NCI-H2227 treated with DMSO at 0.1 percent for 48 hours (cell line): ENCODE measurements at regions not wholly inside any gene's neighbourhood (a gene's known extent, or its start where the extent isn't known, plus 50 kb on each side); places are given as distances from the start of the nearest gene placed in this dataset.

Experiments
- DNase-seq: peaks from one replicate; lab custom pipeline; 2025; lab: John Stamatoyannopoulos, UW

DNA sequence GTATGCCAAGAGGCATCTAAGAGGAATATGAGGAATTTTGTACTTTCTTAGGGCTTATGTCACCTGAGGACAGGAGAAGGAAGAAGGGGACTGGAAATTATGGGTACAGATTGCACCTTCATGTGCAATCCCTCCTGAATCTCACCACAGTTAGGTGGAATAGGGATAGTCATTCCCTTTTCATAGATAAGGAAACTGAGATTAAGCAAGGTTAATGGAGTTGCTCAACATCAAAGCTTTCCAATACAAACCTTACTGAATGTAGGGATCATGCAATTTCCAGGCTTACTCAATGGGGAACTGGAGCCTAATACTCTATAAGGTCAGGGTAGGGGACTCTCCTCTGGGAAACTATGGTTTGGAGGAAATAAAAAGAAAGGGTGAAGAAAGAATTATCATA, 133.0 kb downstream of the C11orf87 start:
- DNase-seq: no peak

DNA sequence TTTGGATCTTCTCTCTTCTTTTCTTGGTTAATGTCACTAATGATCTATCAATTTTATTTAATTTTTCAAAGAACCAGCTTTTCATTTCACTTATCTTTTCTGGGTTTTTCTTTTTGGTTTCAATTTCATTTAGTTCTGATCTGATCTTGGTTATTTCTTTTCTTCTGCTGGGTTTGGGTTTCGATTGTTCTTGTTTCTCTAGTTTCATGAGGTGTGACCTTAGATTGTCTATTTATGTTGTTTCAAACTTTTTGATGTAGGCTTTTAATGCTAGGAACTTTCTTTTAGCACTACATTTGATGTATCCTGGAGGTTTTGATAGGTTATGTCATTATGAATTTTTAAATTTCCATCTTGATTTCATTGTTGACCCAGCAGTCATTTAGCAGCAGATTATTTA, 142.3 kb downstream of the C11orf87 start:
- DNase-seq: no peak

DNA sequence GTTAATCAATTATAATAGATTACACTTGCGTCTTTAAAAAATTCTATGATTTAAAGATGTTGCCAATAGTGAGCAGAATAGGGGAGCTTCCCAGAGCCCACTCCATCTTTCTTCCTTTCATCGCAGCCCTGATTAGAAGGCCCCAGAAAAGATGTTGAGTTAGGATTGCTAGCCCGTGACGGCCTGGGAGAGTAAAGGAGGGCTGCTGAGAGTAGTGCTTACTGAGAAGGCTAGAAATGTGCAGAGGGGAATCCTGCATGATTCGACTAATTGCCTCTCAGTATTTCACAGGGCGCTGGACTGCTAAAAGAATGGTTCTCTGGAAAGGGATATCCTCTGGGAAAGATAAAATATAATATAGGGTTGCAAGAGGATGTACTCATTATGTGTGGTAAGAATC, 160.5 kb downstream of the C11orf87 start:
- no peak for DNase-seq

DNA sequence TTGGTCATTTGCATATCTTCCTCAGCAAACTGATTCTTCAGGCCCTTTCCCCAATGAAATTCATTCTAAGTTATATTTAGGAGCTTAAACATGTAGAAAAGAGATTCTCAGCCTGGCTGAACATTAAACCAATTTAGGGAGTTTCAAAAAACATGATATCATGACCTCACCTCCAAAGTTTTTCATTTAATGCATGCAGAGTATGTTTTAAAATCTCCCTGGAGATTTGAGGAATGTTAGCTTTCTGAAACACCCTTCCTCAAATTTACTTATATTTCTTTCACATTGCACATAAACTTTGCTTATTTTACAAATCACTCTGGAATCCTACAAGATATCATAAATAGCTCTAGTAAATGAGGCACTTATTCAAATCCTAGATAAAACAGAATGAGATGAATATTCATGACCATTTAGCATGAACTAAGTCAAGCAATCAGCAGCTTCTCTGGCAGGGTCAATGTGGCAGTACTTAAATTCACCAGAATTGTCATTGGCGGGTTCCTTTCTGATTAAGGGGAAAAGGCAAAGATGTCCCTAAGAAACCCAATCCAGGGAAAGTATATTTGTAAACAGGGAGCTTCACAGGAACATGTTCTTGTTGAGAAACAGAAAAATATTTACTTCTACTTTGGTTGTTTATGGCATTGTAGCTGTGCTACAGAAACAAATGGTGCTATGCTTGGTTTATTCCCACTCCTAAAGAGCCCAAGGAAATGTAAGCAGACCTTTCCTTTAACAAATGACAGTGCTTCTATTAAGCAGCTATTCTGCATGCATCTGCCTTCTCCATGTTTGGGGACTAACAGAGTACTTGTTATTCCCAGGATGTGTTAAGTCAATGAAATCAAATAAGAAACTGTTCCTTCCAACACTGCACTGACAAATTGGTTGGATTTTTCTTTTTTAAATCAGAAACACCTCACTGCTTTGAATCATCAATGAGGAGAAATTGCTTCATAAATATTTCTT, 162.3 kb downstream of the C11orf87 start:
- no peak for DNase-seq

DNA sequence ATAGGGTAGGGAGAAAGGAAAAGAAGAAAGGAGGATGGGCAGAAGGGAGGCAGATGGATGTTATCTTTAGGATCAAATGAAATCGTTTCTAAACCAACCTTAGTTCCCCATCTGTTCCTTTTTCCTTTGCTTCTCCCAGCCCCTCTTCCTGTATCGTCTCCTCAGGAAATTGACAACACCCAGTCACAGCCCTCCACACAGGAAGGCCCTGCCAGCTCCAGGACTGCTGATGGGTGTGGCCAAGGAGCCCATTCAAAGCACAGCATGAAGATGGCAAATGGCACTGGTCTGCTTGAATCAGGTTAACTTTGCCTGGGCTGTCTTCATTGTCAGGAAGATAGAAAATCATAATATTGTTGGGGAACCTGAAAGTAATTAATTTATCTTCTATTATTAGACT, 164.8 kb downstream of the C11orf87 start:
- DNase-seq: no peak

DNA sequence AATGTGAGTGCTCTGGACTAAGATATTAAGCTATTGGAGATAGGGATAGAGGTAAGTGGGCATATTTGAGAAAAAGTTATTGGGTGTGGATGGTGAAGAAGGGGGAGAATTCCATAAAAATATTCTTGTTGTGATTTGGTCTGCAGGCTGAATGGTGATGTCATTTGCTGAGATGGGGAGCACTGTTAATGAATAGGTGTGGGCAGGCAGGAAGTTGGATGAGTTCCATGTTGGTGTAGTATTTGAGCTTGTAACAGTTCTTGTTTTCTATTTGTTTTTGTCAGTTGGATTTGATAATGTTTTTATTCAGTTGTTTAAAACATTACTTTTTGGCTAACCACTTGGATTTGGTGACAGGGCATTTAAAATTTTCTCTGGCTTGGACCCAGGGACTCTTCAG, 168.8 kb downstream of the C11orf87 start:
- no peak for DNase-seq

DNA sequence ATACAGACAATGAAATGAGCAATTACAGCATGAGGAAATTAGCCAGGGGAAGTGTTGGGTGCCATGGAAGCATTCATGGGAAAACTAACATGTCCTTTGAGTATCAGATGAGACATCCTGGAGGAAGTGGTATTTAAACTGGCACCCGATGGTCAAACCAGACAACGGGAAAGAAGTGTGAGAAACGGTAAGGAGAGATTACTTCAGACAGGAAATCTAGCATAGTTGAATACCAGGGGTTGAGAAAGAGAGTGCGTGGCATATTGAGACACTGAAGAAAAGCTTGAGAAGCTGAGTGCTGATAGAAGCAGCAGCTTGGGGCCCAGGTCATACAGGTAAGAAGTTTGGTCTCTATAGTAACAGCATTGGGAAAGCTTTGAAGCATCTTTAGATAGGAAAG, 175.3 kb downstream of the C11orf87 start:
- no peak for DNase-seq

DNA sequence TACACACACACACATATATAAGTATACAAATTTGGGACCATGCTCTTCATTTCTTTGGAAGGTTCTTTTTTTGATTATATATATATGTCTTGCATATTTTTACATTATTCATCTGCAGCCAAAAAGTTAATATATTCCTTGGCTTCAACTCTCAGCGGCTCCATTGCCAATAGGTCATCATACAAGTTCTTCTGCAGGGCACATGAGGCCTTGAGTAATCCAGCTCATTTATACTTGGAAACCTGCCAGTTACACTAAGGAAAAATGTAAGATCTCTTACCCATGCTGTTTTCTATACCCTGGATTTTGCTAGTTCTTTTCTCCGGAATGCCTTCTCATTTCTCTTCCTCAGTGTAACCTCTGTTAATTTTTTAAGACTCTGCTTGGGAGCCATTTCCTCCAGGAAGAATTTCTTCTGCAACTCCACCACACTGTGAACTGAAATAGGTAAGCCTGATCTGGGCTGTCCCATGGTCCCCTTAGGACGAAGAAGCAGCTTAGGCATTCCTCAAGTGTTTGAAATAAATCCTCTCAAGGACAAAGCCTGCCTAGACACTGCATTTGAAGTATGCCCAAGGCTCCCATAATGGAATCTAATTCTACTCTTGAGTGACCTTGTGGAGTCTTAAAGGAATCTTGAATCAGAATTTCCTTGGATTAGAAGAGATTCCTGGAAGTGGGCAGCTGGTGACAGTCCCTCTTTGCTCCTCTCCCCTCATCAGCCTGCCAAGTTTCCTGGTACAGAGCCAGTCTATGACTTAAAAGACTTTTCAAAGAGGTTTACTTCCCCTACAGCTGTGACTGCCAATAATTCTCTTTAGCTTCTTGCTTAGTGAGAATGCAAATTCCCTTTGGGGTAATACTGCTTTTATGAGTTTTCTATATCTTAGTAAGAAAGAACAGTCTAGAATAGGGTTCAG, 182.8 kb downstream of the C11orf87 start:
- DNase-seq: no peak

DNA sequence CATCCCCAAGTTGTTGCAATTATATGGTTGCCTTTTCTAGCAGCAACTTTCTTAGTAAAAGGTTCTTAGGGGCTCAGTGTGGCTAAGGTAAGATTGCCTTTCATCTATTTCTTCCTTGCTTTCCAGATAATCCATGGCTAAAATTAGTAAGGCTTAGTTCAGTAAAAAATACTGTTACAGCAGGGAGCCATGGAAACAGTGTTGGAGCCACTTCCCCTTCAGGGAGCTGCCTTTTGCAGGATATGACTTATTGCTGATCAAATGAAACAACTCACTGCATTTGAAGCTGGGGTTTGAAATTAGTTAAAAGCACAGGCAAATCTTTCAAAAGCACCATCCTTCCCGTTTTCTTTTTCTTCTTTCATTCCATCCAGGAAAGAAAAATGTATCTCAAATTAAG, 184.3 kb downstream of the C11orf87 start:
- no peak for DNase-seq

DNA sequence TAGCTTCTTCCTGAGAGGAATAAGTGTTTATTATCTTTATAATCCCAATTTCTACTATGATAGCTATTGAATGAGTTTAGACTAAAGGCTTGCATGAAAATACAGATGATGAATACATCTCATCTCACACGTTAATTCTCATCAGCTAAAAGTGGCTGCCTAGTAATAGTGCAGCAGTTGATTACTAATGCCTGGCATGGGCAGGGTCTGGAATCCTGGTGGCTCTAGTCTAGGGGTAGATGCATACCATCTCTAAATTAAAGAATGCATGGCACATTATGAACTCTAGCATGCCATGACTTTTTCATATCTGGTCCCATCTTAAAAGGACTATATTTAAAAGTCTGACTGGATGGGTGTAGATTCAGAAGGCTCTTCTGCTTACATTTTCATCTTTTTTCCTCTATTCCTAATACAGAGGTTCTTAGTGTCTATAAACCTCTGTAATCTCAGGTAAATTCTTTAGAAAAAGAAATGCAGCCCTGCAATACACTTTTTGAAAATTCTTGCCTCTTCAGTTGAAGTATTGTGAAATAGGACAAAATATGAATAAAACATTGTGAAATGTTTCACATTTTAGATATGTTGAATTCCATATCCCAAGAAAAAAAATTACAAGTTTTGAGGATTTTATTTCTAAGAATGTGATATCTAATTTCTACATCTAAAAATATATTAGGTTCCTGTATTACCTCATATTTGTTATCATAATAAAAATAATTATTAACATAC, 187.6 kb downstream of the C11orf87 start:
- DNase-seq: no peak

DNA sequence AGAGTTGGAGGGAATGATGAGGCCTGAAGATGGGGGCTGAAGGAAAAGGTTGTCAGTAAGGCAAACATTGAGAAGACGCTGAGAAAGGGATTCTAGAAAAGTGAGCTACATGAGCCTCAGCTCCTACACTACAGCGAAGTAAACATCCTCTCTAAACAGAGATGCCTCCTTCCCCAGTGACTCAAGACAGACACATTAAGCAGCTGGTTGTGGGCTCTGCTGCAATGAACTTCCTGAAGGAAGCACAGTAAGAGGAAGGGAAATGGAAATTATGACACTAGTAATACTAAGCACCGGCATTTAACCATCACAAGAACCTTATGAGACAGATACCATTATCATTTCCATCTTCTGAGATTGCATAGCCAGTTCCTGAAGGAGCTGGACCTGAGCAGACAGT, 190.5 kb downstream of the C11orf87 start:
- DNase-seq: no peak

DNA sequence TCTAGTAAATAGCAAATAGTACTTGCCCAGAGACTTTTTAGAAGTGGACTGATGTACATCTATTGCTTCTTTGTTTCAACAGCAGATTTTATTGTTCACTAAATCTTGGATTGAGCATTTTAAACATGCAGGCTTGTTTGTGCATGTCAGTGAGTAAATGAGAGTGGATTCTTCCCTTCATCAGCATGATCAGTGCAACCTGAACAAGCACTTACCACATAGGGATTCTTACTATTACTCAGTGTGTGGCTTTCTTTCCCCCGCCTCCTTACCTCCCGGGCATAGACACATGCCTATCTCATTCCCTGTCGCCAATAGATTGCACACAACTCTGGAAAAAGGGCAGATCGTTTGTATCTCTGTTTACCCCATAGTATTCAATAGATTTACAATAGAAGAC, 197.5 kb downstream of the C11orf87 start:
- no peak for DNase-seq

DNA sequence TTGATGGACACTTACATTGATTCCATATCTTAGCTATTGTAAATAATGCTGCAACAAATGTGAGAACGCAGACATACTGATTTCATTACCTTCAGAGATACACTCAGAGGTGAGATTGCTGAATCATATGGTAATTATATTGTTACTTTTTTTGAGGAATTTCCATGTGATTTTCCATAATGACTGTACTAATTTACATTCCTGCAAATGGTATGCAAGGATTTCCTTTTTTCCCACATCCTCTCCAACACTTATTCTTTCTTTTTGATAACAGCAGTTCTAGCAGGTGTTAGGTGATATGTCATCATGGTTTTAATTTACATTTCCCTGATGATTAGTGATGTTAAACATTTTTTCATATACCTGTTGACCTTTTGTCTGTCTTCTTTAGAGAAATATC, 207.7 kb downstream of the C11orf87 start:
- DNase-seq: no peak

DNA sequence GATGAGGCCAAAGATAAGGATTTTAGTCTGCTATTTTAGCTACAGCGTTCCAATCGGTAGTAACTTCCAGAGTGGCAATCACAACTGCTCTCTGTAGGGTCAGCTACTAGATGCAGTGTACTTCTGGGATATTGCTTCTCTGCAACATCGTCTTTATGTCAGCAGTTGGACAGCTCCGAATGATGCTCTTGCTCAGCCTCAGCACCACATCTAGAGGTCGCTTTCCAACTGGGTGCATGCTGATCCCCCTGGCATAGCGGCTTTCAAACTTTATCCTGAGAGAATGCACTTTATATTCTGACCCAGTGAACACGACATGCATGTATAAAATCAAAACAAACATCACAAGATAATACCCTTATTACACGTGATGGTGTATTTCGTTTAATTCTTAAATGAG, 219.6 kb downstream of the C11orf87 start:
- DNase-seq: no peak

DNA sequence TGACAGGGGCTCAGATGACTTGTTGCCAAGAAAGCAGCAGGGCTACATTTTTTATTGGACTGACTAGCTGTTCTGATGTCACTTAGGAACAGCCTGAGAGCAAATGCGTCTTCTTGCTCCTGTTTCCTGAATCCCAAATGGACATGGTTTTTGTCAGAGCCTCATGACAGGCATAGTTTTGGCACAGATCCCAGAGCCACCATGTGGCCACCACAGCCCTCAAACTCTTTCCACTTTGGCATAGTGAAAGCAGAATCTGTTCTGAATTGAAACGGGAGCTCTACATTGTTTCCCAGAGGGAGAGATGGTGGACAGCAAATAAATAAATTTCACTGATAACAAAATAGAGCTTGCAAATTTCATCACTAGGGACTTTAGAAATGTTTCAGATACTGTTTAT, 222.2 kb downstream of the C11orf87 start:
- DNase-seq: no peak

DNA sequence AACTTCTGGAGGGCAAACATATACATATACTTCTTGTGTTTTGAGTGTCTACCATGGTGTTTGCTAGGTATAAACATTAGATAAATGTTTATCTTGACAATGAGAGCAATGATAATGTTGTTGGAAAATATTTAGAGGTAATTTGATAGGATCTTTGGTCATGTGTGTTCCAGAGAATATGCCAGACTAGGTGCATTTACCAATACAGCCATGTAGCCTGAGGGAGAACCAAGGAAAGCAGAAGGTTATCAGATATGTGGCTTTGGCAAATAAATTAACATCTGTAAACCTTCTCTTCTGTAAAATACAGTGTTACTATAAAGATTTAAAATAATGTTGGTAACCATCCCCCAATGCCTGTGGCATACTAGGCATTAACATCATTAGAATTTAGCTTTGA, 226.8 kb downstream of the C11orf87 start:
- DNase-seq: no peak

DNA sequence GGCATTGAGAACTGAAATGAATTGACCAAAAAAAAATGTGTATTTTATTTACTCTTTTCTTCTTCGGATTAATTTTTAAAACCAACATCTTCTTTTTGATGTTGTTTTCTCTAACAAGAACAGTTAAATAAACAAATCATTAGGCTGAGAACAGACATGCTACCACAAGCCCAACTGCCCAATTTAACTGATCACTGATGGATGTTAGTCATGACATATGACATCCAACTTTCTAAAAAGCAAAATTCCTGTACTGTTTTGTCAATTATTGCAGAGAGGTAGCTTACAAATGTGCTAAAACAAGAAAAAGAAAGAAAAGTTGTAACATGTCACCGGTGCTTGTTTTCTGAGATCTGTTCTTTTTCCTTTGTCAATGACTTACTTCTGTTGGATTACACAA, 232.1 kb downstream of the C11orf87 start:
- DNase-seq: no peak

DNA sequence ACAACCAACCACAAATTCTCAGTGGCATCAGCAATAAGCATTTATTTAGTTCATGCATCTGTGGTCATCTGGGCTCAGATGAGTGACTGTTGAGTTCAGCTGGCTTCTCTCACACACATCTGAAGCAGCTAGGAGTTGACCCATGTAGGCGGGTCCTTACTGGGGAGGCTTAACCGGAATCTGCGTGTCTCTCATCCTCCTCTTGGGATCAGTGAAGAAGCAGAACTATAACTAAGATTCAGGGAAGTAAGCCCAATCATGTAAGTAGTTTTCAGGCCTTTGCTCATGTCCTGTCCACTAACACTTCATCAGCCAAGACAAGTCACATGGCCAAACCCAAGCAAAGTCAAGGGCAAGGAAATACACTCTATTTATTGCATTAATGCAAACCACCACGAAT, 236.2 kb downstream of the C11orf87 start:
- no peak for DNase-seq

DNA sequence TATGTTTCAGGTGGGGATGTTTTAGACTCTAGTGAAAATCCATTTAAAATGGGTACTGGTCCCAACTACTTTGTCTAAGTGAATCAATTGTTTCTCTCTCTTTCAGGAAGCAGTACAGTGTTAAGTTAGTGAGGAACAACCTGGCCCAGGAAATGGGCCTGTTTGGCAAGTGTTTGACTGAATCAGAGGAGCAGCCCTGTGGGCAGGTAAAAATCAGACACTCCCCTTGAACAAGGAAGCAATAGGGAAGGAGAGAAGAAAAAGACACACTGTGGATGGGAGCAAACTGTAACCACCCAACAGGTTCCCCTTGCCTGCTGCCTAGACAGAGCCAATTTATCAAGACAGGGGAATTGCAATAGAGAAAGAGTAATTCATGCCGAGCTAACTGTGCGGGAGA, 245.7 kb downstream of the C11orf87 start:
- no peak for DNase-seq

DNA sequence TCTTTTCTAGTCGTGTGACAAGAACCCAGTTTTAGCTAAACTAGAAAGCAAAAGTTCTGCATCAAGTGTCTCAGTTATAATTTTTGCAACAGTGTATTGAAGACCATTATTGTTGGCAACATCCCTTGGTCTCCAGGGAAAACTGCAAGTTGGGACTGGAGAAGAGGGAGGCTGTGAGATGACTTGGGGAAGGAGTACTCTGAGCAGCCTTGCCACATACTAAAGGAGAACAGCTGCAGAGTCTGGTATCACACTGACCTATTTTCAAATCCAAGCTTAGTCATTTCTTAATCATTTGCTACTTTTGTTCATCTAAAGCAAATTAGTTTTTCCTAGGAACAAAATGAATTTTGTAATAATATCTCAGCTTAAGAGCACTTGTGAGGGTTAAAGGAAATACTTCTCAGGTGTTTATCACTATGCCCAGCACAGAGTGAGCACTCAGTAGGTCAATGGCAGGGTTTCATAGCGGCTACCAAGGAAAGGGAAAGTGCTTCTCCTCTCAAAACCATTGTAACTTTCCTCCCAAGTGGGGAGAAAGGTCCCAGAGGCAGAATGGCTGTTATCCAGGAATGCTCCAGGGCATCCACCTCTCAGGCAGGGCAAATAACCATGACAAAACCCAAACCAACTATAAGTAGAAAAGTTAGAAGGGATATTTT, 247.1 kb downstream of the C11orf87 start:
- DNase-seq: no peak

DNA sequence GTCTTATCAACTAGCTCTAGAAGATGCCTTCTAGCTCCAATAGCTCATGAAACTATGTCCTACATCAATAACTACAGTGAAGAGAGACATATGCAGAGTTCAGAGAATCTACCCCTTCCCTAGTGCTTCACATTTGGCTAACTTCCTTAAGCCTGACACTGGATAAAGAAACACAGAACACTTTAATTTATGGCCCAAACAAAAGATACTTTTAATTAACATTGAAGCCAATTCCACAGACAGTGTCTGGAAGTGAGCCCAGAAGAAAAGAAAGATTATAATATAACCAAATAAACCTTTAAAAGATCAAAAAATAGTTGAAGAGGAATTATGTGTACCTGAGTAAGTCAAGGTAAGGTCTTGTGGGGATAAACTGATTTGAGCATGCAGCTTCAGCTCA, 255.2 kb downstream of the C11orf87 start:
- no peak for DNase-seq

DNA sequence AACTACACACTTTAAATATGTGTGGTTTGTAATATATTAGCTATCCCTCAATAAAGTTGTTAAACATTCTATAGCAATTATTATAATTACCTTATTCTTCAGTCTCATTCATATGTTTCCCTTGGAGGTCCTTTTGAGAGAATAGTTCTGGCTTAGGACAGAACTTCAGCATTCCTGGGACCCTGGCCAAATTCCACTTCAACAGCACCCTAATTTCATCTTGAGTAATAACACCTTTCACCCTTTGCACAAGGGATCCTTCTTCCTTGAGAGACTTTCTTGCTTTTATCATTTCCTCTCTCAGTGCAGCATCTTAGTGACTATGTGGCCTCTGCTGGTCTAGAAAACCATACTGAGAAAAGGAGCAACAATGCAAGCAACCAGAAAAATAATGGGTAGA, 255.9 kb downstream of the C11orf87 start:
- DNase-seq: no peak
